Neural cell (in vitro differentiated cells): ENCODE measurements at regions not wholly inside any gene's neighbourhood (a gene's known extent, or its start where the extent isn't known, plus 50 kb on each side); places are given as distances from the start of the nearest gene placed in this dataset.

Experiments
- EP300 ChIP-seq: fragments of 450-650 bp; conservative IDR thresholded peaks from 2 replicates; pipeline ENCODE4 v1.6.1; 2014; ENCODE audit warnings: antibody characterized with exemption, mild to moderate bottlenecking, moderate library complexity; ENCODE audit not compliant: poor library complexity, severe bottlenecking
- EZH2 ChIP-seq: fragments of 200-600, 300-800 bp; shearing (Covaris generic), sonication (generic); IDR thresholded peaks from 2 replicates; pipeline ENCODE4 v1.6.1; 2014; ENCODE audit warnings: antibody characterized with exemption, low read length, borderline replicate concordance, mild to moderate bottlenecking; ENCODE audit not compliant: insufficient read depth, poor library complexity, severe bottlenecking
- POLR2AphosphoS5 ChIP-seq: IDR thresholded peaks from 2 replicates; pipeline ENCODE4 v1.6.1; 2012
- SMC3 ChIP-seq: fragments of 450-650 bp; conservative IDR thresholded peaks from 2 replicates; pipeline ENCODE4 v1.6.1; 2014; ENCODE audit warnings: antibody characterized with exemption, mild to moderate bottlenecking, moderate library complexity; ENCODE audit not compliant: poor library complexity
- TAF1 ChIP-seq: IDR thresholded peaks from 2 replicates; pipeline ENCODE4 v1.6.1; 2012; ENCODE audit warnings: low read depth
- TF ChIP-seq, protein P1 (sequence below): fragments of 450-650 bp; IDR thresholded peaks from 2 replicates; pipeline ENCODE4 v1.5.1; 2014; ENCODE audit warnings: antibody characterized with exemption, mild to moderate bottlenecking, moderate library complexity; ENCODE audit not compliant: poor library complexity, severe bottlenecking
- TF ChIP-seq, protein P2 (sequence below): IDR thresholded peaks from 2 replicates; pipeline ENCODE4 v1.6.1; 2012; ENCODE audit warnings: borderline replicate concordance

DNA sequence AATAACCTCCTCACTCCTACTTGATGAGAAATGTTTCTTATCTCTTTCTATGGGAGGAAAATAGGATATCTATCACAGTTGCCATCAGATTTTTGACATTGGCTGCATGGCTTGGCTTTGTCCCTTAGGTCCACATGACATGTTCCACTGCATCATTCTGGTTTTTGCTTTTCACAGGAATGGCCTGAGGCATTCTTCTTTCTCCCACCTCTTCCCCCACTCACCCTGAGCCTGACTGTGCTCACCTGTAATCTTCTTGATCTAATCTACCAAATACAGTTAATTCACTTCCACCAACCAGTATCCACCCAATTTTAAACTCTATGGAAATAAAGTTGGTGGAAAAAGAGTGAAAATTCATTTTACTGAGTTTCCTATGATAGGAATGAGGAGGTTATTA lies 763.5 kb upstream of the CELF4 start:
- TF ChIP-seq, protein P1, sequence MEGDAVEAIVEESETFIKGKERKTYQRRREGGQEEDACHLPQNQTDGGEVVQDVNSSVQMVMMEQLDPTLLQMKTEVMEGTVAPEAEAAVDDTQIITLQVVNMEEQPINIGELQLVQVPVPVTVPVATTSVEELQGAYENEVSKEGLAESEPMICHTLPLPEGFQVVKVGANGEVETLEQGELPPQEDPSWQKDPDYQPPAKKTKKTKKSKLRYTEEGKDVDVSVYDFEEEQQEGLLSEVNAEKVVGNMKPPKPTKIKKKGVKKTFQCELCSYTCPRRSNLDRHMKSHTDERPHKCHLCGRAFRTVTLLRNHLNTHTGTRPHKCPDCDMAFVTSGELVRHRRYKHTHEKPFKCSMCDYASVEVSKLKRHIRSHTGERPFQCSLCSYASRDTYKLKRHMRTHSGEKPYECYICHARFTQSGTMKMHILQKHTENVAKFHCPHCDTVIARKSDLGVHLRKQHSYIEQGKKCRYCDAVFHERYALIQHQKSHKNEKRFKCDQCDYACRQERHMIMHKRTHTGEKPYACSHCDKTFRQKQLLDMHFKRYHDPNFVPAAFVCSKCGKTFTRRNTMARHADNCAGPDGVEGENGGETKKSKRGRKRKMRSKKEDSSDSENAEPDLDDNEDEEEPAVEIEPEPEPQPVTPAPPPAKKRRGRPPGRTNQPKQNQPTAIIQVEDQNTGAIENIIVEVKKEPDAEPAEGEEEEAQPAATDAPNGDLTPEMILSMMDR, result no peak
- TF ChIP-seq, protein P2, sequence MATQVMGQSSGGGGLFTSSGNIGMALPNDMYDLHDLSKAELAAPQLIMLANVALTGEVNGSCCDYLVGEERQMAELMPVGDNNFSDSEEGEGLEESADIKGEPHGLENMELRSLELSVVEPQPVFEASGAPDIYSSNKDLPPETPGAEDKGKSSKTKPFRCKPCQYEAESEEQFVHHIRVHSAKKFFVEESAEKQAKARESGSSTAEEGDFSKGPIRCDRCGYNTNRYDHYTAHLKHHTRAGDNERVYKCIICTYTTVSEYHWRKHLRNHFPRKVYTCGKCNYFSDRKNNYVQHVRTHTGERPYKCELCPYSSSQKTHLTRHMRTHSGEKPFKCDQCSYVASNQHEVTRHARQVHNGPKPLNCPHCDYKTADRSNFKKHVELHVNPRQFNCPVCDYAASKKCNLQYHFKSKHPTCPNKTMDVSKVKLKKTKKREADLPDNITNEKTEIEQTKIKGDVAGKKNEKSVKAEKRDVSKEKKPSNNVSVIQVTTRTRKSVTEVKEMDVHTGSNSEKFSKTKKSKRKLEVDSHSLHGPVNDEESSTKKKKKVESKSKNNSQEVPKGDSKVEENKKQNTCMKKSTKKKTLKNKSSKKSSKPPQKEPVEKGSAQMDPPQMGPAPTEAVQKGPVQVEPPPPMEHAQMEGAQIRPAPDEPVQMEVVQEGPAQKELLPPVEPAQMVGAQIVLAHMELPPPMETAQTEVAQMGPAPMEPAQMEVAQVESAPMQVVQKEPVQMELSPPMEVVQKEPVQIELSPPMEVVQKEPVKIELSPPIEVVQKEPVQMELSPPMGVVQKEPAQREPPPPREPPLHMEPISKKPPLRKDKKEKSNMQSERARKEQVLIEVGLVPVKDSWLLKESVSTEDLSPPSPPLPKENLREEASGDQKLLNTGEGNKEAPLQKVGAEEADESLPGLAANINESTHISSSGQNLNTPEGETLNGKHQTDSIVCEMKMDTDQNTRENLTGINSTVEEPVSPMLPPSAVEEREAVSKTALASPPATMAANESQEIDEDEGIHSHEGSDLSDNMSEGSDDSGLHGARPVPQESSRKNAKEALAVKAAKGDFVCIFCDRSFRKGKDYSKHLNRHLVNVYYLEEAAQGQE, result no peak
- TF ChIP-seq EP300, result no peak
- no peak for TF ChIP-seq POLR2AphosphoS5
- no peak for TF ChIP-seq EZH2
- no peak for TF ChIP-seq SMC3
- no peak for TF ChIP-seq TAF1
